ENCODE measurements at regions not wholly inside any gene's neighbourhood (a gene's known extent, or its start where the extent isn't known, plus 50 kb on each side); places are given as distances from the start of the nearest gene placed in this dataset.

DNA sequence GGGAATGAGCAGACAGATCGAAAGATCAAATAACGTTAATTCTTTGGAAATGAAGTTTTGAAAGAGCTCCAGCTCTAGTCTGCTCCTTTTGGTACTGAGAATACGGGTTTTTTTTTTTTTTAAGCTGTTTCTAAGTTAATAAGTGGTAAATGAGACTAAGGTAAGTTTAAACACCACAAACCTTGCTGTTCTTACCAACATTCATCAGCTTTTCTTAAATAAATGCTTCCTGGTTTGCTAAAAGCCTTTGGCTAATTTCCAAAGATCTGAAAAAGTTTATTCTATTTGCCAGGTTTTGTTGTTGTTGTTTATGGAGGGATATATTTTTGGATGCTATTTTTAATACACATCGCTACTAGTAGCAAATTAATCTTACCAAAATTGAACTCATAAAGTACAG, 55.1 kb upstream of the STXBP5 start:
- TF ChIP-seq, protein P1, sequence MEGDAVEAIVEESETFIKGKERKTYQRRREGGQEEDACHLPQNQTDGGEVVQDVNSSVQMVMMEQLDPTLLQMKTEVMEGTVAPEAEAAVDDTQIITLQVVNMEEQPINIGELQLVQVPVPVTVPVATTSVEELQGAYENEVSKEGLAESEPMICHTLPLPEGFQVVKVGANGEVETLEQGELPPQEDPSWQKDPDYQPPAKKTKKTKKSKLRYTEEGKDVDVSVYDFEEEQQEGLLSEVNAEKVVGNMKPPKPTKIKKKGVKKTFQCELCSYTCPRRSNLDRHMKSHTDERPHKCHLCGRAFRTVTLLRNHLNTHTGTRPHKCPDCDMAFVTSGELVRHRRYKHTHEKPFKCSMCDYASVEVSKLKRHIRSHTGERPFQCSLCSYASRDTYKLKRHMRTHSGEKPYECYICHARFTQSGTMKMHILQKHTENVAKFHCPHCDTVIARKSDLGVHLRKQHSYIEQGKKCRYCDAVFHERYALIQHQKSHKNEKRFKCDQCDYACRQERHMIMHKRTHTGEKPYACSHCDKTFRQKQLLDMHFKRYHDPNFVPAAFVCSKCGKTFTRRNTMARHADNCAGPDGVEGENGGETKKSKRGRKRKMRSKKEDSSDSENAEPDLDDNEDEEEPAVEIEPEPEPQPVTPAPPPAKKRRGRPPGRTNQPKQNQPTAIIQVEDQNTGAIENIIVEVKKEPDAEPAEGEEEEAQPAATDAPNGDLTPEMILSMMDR (IDR thresholded peaks at IDR 0.05), result no peak
- no peak for TF ChIP-seq POLR2A (IDR thresholded peaks at IDR 0.05)
